ACC112 (cell line): ENCODE measurements at regions not wholly inside any gene's neighbourhood (a gene's known extent, or its start where the extent isn't known, plus 50 kb on each side); places are given as distances from the start of the nearest gene placed in this dataset.
"Not testable (repeated sequence)": the region's sequence is repeated elsewhere in the genome, so short reads cannot be mapped to it uniquely, and the experiment has no call there.

Source experiments
- H2AFZ ChIP-seq: fragments of 200-600 bp; sonication (generic); one replicate; pipeline ENCODE4 v1.6.0; 2017; ENCODE audit warnings: antibody characterized with exemption, low read length; ENCODE audit not compliant: unreplicated experiment
- H3K27ac ChIP-seq: fragments of 200-600 bp; sonication (generic); 2 replicates; pipeline ENCODE4 v1.5.1; 2014; ENCODE audit warnings: low read depth, mild to moderate bottlenecking, antibody characterized with exemption, low read length, moderate library complexity
- H3K27me3 ChIP-seq: fragments of 200-600 bp; sonication (generic); 2 replicates; pipeline ENCODE4 v1.6.1; 2014; ENCODE audit warnings: mild to moderate bottlenecking, antibody characterized with exemption, low read length, moderate library complexity, mixed read lengths; ENCODE audit not compliant: insufficient read depth
- H3K36me3 ChIP-seq: fragments of 200-600 bp; sonication (generic); 2 replicates; pipeline ENCODE4 v1.6.1; 2016; ENCODE audit warnings: mild to moderate bottlenecking, antibody characterized with exemption, low read length, moderate library complexity, mixed read lengths; ENCODE audit not compliant: insufficient read depth
- H3K4me1 ChIP-seq: fragments of 200-600 bp; sonication (generic); one replicate; pipeline ENCODE4 v1.6.1; 2016; ENCODE audit warnings: low read length, mixed read lengths; ENCODE audit not compliant: insufficient read depth, unreplicated experiment, control insufficient read depth
- H3K4me3 ChIP-seq: fragments of 200-600 bp; sonication (generic); 2 replicates; pipeline ENCODE4 v1.5.1; 2014; ENCODE audit warnings: mild to moderate bottlenecking, low read depth, low read length
- H3K79me2 ChIP-seq: fragments of 200-600 bp; sonication (generic); one replicate; pipeline ENCODE4 v1.6.0; 2016; ENCODE audit warnings: low read length; ENCODE audit not compliant: control insufficient read depth, unreplicated experiment, insufficient read depth

DNA sequence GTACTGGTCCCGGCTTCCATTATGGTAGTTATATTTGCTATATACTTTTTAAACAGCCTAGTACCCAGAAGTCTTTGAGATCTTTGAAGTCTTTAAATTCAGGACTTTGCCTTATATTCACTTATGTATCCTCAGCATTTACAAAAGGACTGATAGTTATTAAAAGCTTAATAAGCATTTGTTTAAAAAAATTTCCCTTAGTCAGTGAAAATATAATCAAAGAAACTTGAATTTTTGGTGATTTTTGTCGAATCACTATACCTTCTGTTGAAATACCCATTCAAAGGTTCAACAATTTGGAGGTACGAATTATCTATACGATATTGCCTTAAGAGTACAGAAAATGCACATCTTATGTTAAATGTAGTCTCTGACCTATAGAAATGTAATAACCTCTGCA, 721.4 kb downstream of the NSUN3 start:
- no peak overlapping the region for H3K4me3 ChIP-seq
- no peak overlapping the region for H2AFZ ChIP-seq
- no peaks in the 10 kb centered on the region for H3K36me3 ChIP-seq
- H3K79me2 ChIP-seq, result no peaks in the 10 kb centered on the region
- H3K27me3 ChIP-seq, result no peaks in the 10 kb centered on the region
- H3K27ac ChIP-seq, result no peak overlapping the region
- H3K4me1 ChIP-seq, result no peaks in the 10 kb centered on the region

DNA sequence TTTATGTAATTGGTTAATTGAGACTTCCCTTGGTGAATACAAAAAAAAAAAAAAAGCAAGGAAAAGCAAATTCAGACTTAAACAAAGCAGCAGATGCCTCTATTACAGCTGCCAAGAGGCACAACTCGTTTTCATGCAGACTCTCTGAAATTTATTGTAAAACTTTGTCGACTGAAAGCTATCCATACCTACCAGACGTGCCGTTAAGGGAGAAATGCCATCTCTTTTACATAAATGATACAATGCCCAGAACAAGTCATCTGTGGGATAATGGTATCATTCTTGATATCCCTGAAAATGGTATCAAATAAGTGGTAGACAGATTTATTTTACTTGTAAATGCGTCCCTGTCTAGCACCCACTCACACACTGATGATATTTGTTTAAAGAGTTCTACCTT, 724.2 kb downstream of the NSUN3 start:
- Histone ChIP-seq H3K4me1 (no peaks in the 10 kb centered on the region), H3K27ac (no peak overlapping the region), H2AFZ (no peak overlapping the region), H3K27me3 (no peaks in the 10 kb centered on the region), H3K36me3 (no peaks in the 10 kb centered on the region), H3K79me2 (no peaks in the 10 kb centered on the region), H3K4me3 (no peak overlapping the region)

DNA sequence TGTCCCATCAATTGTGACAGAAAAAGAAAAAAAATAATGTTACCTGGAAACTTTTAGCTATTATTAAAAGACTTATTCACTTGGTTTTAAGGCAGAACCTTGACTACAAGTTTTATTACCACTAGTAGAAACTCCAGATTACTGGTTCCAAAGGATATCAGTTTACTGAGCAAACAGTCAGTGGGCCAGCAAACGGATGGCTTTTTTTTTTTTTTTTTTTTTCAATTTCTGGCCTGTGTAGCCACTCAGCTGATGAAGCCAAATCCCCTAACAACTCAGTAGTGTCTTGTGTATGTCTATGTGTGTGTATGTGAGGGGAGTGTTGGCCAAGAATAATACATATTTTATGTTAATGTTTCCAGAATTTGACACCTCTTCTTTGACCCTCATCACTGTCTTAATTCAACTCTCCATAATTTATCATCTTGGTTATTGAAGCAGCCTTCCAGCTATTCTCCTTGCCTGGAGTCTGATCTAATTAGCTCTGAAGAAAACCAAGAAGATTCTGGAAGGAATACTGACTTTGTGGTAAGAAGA, 724.9 kb downstream of the NSUN3 start:
- Histone ChIP-seq H3K4me3 (no peak overlapping the region), H3K27ac (no peak overlapping the region), H3K36me3 (no peaks in the 10 kb centered on the region), H3K4me1 (no peaks in the 10 kb centered on the region), H3K79me2 (no peaks in the 10 kb centered on the region), H3K27me3 (no peaks in the 10 kb centered on the region), H2AFZ (no peak overlapping the region)

DNA sequence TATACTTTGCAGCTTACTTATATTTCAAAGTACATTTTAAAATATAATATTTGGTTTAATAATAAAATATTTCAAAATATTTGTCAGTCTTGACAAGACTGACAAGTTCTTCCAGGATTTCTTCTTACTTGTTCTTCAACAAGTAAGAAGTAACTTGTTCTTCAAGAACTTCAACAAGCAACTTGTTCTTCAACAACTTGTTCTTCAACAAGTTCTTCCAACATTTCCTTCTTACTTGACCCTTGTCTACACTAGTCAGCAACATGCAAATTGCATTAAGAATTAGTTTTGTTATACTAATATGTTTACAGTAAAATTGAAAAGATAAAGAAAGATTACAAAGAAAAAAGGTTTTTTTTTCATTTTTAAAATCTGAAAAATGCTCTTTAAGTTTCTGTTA, 731.7 kb downstream of the NSUN3 start:
- Histone ChIP-seq H3K4me3 (no peak overlapping the region), H3K4me1 (no peaks in the 10 kb centered on the region), H3K79me2 (no peaks in the 10 kb centered on the region), H3K36me3 (no peaks in the 10 kb centered on the region), H3K27me3 (no peaks in the 10 kb centered on the region), H2AFZ (no peak overlapping the region), H3K27ac (no peak overlapping the region)

DNA sequence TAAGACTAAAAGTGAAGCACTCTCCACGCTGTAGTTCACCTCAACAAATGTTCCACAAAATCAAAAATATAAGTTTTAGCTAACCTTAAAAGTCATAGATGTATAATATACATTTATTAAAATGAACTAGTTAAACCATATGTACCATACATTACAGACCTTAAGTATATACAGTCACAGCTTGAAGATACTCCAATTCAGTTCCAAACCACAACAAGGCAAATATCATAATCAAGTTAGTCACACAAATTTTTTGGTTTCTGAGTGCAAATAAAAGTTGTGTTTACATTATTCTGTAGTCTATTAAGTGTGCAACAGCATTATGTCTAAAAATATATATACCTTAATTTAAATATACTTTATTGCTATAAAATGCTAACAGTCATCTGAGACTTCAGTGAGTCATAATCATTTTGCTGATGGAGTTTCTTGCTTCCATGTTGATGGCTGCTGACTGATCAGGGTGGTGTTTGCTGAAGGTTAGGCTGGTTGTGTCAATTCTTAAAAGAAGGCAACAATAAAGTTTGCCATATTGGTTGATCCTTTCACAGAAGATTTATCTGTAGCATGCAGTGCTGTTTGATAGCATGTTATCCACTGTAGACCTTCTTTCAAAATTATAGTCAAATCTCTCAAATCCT, 736.7 kb downstream of the NSUN3 start:
- Histone ChIP-seq H3K4me1 (no peaks in the 10 kb centered on the region), H3K79me2 (no peaks in the 10 kb centered on the region), H2AFZ (no peak overlapping the region), H3K4me3 (no peak overlapping the region), H3K36me3 (no peaks in the 10 kb centered on the region), H3K27me3 (no peaks in the 10 kb centered on the region), H3K27ac (no peak overlapping the region)

DNA sequence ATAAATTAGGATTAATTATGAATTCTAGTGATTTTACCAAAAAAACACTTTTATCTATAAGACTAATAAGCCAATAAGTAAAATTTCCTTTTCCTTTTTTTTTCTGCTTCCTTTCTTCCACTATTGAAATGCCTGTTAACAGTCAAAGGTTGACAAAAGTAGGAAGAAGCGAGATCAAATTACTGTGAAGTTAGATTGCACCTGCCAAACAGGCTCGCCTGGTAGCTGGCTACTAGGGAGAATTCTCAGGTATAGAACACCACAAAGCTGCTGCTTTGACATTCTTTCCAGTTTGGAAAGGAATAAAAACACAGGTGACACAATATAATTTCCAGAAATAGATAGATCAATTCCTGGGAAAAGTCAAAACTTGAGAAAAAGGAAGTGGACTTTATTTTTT, 749.0 kb downstream of the NSUN3 start:
- H3K79me2 ChIP-seq, result no peaks in the 10 kb centered on the region
- H3K27me3 ChIP-seq, result no peaks in the 10 kb centered on the region
- no peaks in the 10 kb centered on the region for H3K36me3 ChIP-seq
- no peaks in the 10 kb centered on the region for H3K4me1 ChIP-seq
- H2AFZ ChIP-seq, result no peak overlapping the region
- no peak overlapping the region for H3K27ac ChIP-seq
- no peak overlapping the region for H3K4me3 ChIP-seq

DNA sequence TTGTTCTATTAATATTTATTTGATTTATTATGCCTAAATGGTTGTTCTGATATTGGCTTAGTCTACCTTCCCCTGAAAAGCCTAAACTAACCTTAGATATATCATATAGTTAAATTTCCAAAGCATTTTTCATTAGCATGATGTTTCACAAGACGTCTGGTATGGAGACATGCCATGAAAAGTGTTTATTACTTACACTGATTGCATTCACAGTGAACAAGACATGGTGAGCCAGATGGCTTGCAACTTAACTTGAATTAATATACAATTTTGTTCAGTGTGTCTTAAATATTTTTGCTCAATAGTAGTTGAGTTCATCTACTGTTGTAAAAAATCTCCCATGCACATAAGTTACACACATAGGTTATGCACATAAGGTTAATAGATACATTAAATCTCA, 758.4 kb downstream of the NSUN3 start:
- H3K27ac ChIP-seq, result no peak overlapping the region
- H3K79me2 ChIP-seq, result no peaks in the 10 kb centered on the region
- H2AFZ ChIP-seq, result no peak overlapping the region
- no peaks in the 10 kb centered on the region for H3K4me1 ChIP-seq
- no peak overlapping the region for H3K4me3 ChIP-seq
- no peaks in the 10 kb centered on the region for H3K27me3 ChIP-seq
- H3K36me3 ChIP-seq, result no peaks in the 10 kb centered on the region

DNA sequence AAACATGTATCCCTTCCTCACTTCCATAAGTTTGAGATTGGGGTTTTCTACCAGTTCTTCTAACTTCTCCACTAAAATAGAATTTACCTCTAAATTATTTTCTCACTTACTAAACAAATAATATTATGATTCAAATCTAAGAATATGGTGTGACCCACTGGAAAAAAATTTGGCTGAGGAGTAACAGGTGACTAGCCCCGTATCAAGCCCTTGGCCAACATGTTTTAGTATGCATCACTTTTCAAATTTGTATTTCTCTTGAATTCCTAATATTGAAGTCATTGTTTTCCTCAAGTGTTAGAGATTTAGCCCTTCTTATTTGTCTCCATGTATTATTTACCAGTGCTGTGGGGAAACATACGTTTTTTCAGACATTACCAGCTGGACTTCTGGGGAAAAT, 759.4 kb downstream of the NSUN3 start:
- Histone ChIP-seq H3K4me1 (no peaks in the 10 kb centered on the region), H3K79me2 (no peaks in the 10 kb centered on the region), H3K4me3 (no peak overlapping the region), H3K27ac (no peak overlapping the region), H2AFZ (no peak overlapping the region), H3K27me3 (no peaks in the 10 kb centered on the region), H3K36me3 (no peaks in the 10 kb centered on the region)

DNA sequence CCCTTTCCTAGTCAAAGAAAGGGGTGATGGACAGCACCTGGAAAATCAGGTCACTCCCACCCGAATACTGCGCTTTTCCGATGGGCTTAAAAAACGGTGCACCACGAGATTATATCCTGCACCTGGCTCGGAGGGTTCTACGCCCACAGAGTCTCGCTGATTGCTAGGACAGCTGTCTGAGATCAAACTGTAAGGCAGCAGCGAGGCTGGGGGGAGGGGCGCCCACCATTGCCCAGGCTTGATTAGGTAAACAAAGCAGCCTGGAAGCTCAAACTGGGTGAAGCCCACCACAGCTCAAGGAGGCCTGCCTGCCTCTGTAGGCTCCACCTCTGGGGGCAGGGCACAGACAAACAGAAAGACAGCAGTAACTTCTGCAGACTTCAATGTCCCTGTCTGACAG, 783.4 kb downstream of the NSUN3 start:
- not testable (repeated sequence) for H3K4me3 ChIP-seq, H3K27ac ChIP-seq, H3K27me3 ChIP-seq, H2AFZ ChIP-seq, H3K4me1 ChIP-seq, H3K36me3 ChIP-seq, H3K79me2 ChIP-seq

DNA sequence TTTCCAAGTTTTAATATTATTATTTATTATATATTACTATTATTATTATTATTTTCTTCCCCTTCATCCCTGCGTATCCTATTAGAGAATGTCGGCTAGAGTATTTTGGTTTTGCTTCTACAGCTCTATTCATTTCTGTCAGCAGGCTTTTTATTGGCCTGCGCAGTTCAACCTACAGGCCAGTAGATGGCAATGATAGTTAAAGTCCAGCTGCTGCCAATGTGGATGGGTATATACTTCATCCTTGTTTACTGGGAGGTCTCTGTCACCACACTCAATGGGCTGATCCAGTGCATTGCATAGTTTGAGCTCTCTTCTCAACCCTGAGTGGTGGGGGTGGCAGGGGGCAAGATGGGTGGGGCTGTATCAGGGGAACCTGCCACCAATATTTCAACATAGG, 799.8 kb downstream of the NSUN3 start:
- no peaks in the 10 kb centered on the region for H3K27me3 ChIP-seq
- no peak overlapping the region for H3K4me3 ChIP-seq
- no peaks in the 10 kb centered on the region for H3K4me1 ChIP-seq
- H2AFZ ChIP-seq, result no peak overlapping the region
- no peaks in the 10 kb centered on the region for H3K79me2 ChIP-seq
- H3K27ac ChIP-seq, result no peak overlapping the region
- H3K36me3 ChIP-seq, result no peaks in the 10 kb centered on the region

DNA sequence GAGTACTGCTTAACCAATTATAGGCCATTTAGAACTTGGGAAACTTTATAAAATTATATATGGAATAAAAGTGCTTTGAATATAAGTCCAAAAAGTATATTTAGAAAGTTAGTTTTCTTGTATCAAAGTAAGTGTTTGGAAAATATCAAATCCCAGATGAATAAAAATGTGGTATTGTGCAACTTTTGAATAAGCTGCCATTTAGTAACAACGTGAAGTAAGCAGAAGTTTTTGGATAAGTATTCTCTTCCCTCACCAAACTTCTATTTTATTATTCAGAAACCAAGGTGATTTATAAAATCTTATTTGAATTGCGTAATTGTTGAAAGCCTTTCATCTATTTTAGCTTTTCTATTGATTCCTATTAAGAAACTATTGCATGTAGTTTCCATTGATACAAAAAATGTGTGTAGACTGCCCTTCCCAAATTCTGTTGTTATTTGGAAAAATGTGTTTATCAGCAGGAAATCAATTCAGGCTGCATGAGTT, 806.2 kb downstream of the NSUN3 start:
- no peak overlapping the region for H3K27ac ChIP-seq
- no peaks in the 10 kb centered on the region for H3K36me3 ChIP-seq
- no peaks in the 10 kb centered on the region for H3K79me2 ChIP-seq
- no peaks in the 10 kb centered on the region for H3K4me1 ChIP-seq
- H3K27me3 ChIP-seq, result no peaks in the 10 kb centered on the region
- H3K4me3 ChIP-seq, result no peak overlapping the region
- no peak overlapping the region for H2AFZ ChIP-seq
